ENCODE measurements at regions not wholly inside any gene's neighbourhood (a gene's known extent, or its start where the extent isn't known, plus 50 kb on each side); places are given as distances from the start of the nearest gene placed in this dataset.

DNA sequence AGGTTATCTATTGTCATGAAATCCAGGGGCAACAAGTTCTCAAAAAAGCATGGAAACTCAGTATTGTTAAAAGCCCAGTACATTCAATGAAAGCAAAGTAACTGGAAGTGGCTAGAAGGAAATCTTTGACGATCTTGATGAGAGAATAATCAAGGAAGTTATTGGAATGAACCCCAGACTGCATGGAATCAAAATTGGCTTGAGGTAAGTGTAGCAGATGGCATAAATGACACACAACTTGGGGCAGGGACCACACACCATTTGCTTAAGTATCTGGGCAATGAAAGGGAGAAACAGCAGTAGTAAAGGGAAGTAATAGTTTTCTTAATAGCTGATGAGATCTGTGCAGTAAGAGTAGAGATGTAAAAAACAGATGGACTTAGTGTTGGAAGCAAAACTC is 238.0 kb downstream of the HS3ST3A1 start:
- H3K4me1 ChIP-seq (ENCODE audit: control insufficient read depth, insufficient read depth, low read length): no peaks in the 10 kb centered on the region
- WGBS (ENCODE audit: insufficient coverage): 50% methylated on average over 1 of the region's 1 CpG

DNA sequence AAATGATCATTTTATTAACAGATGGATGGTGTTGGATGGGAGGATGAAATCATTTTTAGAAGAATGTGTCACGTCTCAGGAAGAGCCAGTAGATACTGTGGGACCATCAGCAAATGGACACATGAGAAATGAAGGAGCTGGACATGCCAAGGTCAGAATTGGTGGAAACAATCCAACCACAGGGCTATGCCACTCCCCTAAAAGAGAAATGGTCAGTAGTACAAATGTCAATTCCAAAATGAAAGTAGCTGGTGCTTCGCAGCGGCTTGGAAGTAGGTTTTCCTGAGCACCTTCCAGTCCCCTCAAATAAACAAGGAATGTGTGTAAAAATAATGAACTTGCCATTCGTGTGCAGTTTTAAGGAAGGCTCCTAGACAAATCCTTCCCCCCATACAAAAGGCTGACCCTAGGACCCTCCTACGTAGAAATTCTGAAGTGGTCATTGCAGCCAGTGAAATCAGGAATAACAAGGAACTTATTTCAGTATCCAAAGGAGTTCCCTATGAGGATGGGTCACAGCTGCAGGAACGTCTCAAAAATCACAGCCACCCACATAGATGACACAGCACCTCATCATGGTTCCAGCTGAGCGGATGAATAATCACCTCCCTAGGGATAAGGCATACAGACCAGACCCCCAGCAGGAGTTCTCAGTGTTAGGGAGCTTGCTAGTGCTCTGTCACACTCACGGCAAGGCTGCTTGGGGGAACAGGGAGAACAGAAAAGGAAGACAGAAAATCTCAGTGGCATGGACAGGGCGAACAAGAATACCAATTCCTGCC is 239.2 kb downstream of the HS3ST3A1 start:
- no peaks in the 10 kb centered on the region for H3K27me3 ChIP-seq (ENCODE audit: control insufficient read depth, insufficient read depth, low read length)
- DNase-seq: no peak
- 50% methylated on average over 2 of the region's 9 CpGs for WGBS (ENCODE audit: insufficient coverage)
- no peaks in the 10 kb centered on the region for H3K36me3 ChIP-seq (ENCODE audit: control insufficient read depth, insufficient read depth, low read length)
- no peaks in the 10 kb centered on the region for H3K9me3 ChIP-seq (replicated peaks; ENCODE audit: control insufficient read depth, low read depth, low read length)
- H3K4me1 ChIP-seq (ENCODE audit: control insufficient read depth, insufficient read depth, low read length): no peaks in the 10 kb centered on the region
- H3K27ac ChIP-seq (ENCODE audit: low read length): no peak overlapping the region
- no peak overlapping the region for H3K4me3 ChIP-seq (ENCODE audit: low read length)

More for the DNA sequence above, 238.0 kb downstream of the HS3ST3A1 start:
- Histone ChIP-seq H3K9me3 (replicated peaks; ENCODE audit: control insufficient read depth, low read depth, low read length) (no peaks in the 10 kb centered on the region), H3K27me3 (ENCODE audit: control insufficient read depth, insufficient read depth, low read length) (no peaks in the 10 kb centered on the region), H3K27ac (ENCODE audit: low read length) (no peak overlapping the region), H3K36me3 (ENCODE audit: control insufficient read depth, insufficient read depth, low read length) (no peaks in the 10 kb centered on the region), H3K4me3 (ENCODE audit: low read length) (no peak overlapping the region)
- DNase-seq: no peak

GRCh38 chr17:13359774-13360173 is 242.0 kb downstream of the HS3ST3A1 start:
- DNase-seq: no peak
- no peaks in the 10 kb centered on the region for H3K36me3 ChIP-seq (ENCODE audit: control insufficient read depth, insufficient read depth, low read length)
- WGBS (ENCODE audit: insufficient coverage): 100% methylated on average over 1 of the region's 5 CpGs
- H3K9me3 ChIP-seq (replicated peaks; ENCODE audit: control insufficient read depth, low read depth, low read length): no peaks in the 10 kb centered on the region
- H3K27ac ChIP-seq (ENCODE audit: low read length): no peak overlapping the region
- no peak overlapping the region for H3K4me3 ChIP-seq (ENCODE audit: low read length)
- no peaks in the 10 kb centered on the region for H3K27me3 ChIP-seq (ENCODE audit: control insufficient read depth, insufficient read depth, low read length)
- H3K4me1 ChIP-seq (ENCODE audit: control insufficient read depth, insufficient read depth, low read length): no peaks in the 10 kb centered on the region

DNA sequence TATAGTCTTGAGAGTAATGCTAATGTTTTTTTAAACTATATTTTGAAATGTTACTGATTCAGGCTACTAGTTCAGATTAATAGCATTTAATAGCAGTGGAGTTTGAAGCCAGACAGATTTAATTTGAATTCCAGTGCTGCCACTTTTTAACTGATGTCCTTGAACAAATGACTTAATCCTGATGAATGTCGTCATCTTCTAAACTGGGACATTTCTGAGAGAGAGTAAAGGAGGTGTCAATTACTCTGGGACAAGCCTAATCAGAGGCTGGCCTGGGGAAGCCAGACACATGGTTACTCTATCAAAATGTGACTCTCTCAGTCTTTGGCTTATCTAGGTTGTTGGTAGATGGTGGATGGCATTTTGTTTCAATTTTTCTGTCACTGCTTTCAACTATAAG is 246.7 kb downstream of the HS3ST3A1 start:
- Histone ChIP-seq H3K9me3 (replicated peaks; ENCODE audit: control insufficient read depth, low read depth, low read length) (no peaks in the 10 kb centered on the region), H3K27me3 (ENCODE audit: control insufficient read depth, insufficient read depth, low read length) (no peaks in the 10 kb centered on the region), H3K4me1 (ENCODE audit: control insufficient read depth, insufficient read depth, low read length) (peaks cover 4% of the 10 kb centered on the region), H3K27ac (ENCODE audit: low read length) (no peak overlapping the region), H3K4me3 (ENCODE audit: low read length) (no peak overlapping the region), H3K36me3 (ENCODE audit: control insufficient read depth, insufficient read depth, low read length) (no peaks in the 10 kb centered on the region)
- 33% methylated on average over 1 of the region's 1 CpG for WGBS (ENCODE audit: insufficient coverage)
- DNase-seq: no peak

DNA sequence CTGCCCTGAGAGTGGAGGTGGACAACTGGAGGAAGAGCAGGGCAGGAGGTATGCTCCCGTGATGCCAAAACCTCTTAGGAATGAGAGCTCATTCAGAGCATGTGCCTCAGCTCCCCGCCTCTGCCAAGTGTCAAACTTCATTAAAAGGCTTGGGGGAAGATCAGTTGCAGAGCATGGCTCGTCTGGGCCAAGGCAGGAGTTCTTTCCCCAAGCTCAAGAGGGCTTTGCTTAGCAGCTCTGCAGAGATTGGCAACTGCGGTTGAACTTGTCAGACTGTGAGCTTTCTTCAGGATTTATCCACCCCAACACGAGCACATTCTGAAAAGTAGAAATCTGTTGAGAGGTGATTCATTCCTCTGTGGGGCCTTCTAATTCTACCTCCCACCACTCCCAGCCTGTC is 248.1 kb downstream of the HS3ST3A1 start:
- H3K36me3 ChIP-seq (ENCODE audit: control insufficient read depth, insufficient read depth, low read length): no peaks in the 10 kb centered on the region
- no peaks in the 10 kb centered on the region for H3K9me3 ChIP-seq (replicated peaks; ENCODE audit: control insufficient read depth, low read depth, low read length)
- H3K27ac ChIP-seq (ENCODE audit: low read length): no peak overlapping the region
- no peak overlapping the region for H3K4me3 ChIP-seq (ENCODE audit: low read length)
- WGBS (ENCODE audit: insufficient coverage): 20% methylated on average over 3 of the region's 5 CpGs
- no peaks in the 10 kb centered on the region for H3K27me3 ChIP-seq (ENCODE audit: control insufficient read depth, insufficient read depth, low read length)
- DNase-seq: peak; percentile 48
- peaks cover 4% of the 10 kb centered on the region for H3K4me1 ChIP-seq (ENCODE audit: control insufficient read depth, insufficient read depth, low read length)

DNA sequence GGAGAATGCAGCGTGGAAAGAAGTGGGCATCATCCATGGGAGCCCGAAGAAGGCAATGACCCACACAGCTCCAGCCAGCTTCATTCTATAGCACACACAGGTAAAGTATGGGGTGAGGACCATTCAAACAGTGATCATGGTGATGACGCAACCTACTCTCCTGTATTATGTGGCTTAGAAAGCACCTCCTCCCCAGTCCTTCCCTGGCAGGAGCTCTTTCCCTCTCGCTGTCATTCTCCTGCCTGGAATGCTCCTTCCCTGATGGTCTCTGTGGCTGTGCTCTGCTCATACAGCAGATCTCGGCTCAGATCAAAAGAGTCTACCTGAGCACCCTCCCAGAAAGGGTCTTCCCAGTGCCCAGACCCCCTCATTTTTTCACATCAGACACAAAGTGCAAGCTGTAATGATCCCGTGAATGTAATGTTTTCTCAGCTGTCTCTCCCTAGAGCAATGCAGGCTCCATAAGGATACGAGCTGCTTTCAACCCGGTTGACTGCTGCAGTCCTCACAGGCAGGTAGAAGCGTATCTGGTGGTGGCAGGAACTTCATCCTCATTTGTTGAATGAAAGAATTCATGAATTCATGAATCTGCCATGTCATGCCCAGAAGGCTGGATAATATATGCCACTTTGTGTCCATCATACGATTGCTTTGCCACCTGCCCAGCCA is 248.8 kb downstream of the HS3ST3A1 start:
- no peaks in the 10 kb centered on the region for H3K9me3 ChIP-seq (replicated peaks; ENCODE audit: control insufficient read depth, low read depth, low read length)
- H3K4me3 ChIP-seq (ENCODE audit: low read length): no peak overlapping the region
- DNase-seq: no peak
- WGBS (ENCODE audit: insufficient coverage): 64% methylated on average over 5 of the region's 10 CpGs
- H3K4me1 ChIP-seq (ENCODE audit: control insufficient read depth, insufficient read depth, low read length): peaks cover 4% of the 10 kb centered on the region
- H3K36me3 ChIP-seq (ENCODE audit: control insufficient read depth, insufficient read depth, low read length): no peaks in the 10 kb centered on the region
- no peak overlapping the region for H3K27ac ChIP-seq (ENCODE audit: low read length)
- H3K27me3 ChIP-seq (ENCODE audit: control insufficient read depth, insufficient read depth, low read length): no peaks in the 10 kb centered on the region

DNA sequence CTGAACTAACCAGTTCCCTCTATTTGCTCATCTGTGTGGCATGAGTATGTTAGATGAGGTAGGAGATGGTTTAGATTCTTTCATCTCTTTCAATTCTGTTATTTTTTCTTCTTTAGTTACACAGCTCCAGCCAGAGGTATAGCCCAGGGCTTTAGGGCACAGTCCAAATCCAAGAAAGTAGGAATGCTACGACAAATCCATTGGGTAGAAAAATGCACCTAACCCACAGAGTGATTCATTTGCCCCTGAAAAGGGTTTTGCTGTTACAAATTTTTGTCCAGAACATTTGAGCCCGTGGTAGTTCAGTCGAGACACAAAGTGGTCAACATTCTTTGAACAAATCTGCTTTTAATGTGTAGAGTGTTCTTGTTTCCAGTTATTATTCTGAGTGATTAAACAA is 250.7 kb downstream of the HS3ST3A1 start:
- 90% methylated on average over 1 of the region's 3 CpGs for WGBS (ENCODE audit: insufficient coverage)
- no peak overlapping the region for H3K27ac ChIP-seq (ENCODE audit: low read length)
- no peak overlapping the region for H3K4me3 ChIP-seq (ENCODE audit: low read length)
- no peaks in the 10 kb centered on the region for H3K36me3 ChIP-seq (ENCODE audit: control insufficient read depth, insufficient read depth, low read length)
- no peaks in the 10 kb centered on the region for H3K9me3 ChIP-seq (replicated peaks; ENCODE audit: control insufficient read depth, low read depth, low read length)
- no peaks in the 10 kb centered on the region for H3K27me3 ChIP-seq (ENCODE audit: control insufficient read depth, insufficient read depth, low read length)
- peaks cover 4% of the 10 kb centered on the region for H3K4me1 ChIP-seq (ENCODE audit: control insufficient read depth, insufficient read depth, low read length)
- DNase-seq: no peak

DNA sequence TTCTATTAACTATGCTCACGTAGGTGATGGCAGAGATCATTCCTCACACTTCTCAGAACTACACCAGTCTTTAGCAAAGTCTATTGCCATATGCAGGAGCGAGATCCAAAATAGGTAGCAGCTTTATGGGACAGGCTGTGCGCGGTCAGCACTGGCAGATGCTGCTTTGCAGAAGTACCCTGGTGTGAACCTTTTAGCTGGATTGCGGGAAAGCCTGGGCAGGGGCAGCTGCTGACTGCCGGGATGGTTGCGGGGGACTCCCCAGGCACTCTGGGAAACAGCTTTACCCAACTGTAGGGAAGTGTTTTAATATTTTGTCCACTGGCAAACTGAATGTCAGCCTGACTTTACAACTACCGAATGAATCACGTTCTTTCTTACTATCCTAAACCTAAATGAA is 251.3 kb downstream of the HS3ST3A1 start:
- 73% methylated on average over 4 of the region's 9 CpGs for WGBS (ENCODE audit: insufficient coverage)

GRCh38 chr17:13346996-13347762 is 254.6 kb downstream of the HS3ST3A1 start:
- Histone ChIP-seq H3K4me1 (ENCODE audit: control insufficient read depth, insufficient read depth, low read length) (no peaks in the 10 kb centered on the region), H3K9me3 (replicated peaks; ENCODE audit: control insufficient read depth, low read depth, low read length) (no peaks in the 10 kb centered on the region), H3K4me3 (ENCODE audit: low read length) (no peak overlapping the region), H3K27me3 (ENCODE audit: control insufficient read depth, insufficient read depth, low read length) (no peaks in the 10 kb centered on the region), H3K27ac (ENCODE audit: low read length) (no peak overlapping the region), H3K36me3 (ENCODE audit: control insufficient read depth, insufficient read depth, low read length) (no peaks in the 10 kb centered on the region)
- DNase-seq: no peak
- WGBS (ENCODE audit: insufficient coverage): 75% methylated on average over 1 of the region's 10 CpGs

More for the DNA sequence above, 251.3 kb downstream of the HS3ST3A1 start:
- H3K27ac ChIP-seq (ENCODE audit: low read length): no peak overlapping the region
- H3K36me3 ChIP-seq (ENCODE audit: control insufficient read depth, insufficient read depth, low read length): no peaks in the 10 kb centered on the region
- no peaks in the 10 kb centered on the region for H3K9me3 ChIP-seq (replicated peaks; ENCODE audit: control insufficient read depth, low read depth, low read length)
- no peak overlapping the region for H3K4me3 ChIP-seq (ENCODE audit: low read length)
- DNase-seq: no peak
- H3K27me3 ChIP-seq (ENCODE audit: control insufficient read depth, insufficient read depth, low read length): no peaks in the 10 kb centered on the region
- H3K4me1 ChIP-seq (ENCODE audit: control insufficient read depth, insufficient read depth, low read length): peaks cover 4% of the 10 kb centered on the region

DNA sequence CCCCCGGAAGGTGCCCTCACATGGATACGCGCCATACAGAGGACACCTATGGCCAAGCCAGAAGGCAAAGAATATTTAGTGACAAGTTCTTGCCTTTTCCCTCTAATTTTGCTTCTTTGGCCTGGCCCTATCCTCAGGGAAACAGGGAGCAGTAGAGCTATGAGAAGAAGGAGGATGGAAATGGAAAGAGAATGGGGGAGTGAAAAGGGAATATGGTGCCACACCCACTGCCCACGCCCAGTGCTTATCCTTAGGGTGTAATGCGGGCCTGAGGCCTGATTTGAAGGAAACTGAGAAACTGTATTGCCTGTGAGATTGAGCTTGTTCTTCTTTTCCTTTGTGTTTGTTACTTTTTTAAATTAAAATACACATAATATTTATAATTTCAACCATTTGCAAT is 255.1 kb downstream of the HS3ST3A1 start:
- Histone ChIP-seq H3K4me3 (ENCODE audit: low read length) (no peak overlapping the region), H3K27ac (ENCODE audit: low read length) (no peak overlapping the region), H3K36me3 (ENCODE audit: control insufficient read depth, insufficient read depth, low read length) (no peaks in the 10 kb centered on the region), H3K27me3 (ENCODE audit: control insufficient read depth, insufficient read depth, low read length) (no peaks in the 10 kb centered on the region), H3K4me1 (ENCODE audit: control insufficient read depth, insufficient read depth, low read length) (no peaks in the 10 kb centered on the region), H3K9me3 (replicated peaks; ENCODE audit: control insufficient read depth, low read depth, low read length) (no peaks in the 10 kb centered on the region)
- DNase-seq: no peak
- WGBS (ENCODE audit: insufficient coverage): 100% methylated on average over 1 of the region's 5 CpGs
